GM23338 (cell line): ENCODE measurements at regions not wholly inside any gene's neighbourhood (a gene's known extent, or its start where the extent isn't known, plus 50 kb on each side); places are given as distances from the start of the nearest gene placed in this dataset.

Source experiments
- ATAC-seq: fragments of 200-7000 bp; cut with Tn5 transposase; 3 replicates; pipeline ENCODE4 v1.9.1; 2020
- DNase-seq: peaks from one replicate; pipeline ENCODE4 v3.0.0-alpha.2; 2015; ENCODE audit warnings: low spot score
- H2AFZ ChIP-seq: fragments of 200-600 bp; sonication (generic); 2 replicates; pipeline ENCODE4 v1.8.0; 2016; ENCODE audit warnings: antibody characterized with exemption, mild to moderate bottlenecking, moderate library complexity
- H3F3A ChIP-seq: fragments of 200-600 bp; sonication (generic); replicated peaks from 2 replicates; pipeline ENCODE4 v1.8.0; 2017; ENCODE audit warnings: antibody characterized with exemption, mixed run types, low read depth
- H3K27ac ChIP-seq: fragments of 200-600 bp; sonication (generic); 2 replicates; pipeline ENCODE4 v1.6.1; 2016; ENCODE audit warnings: low read depth
- H3K27me3 ChIP-seq: fragments of 200-600 bp; sonication (generic); 2 replicates; pipeline ENCODE4 v1.8.0; 2016; ENCODE audit warnings: mild to moderate bottlenecking, mixed run types, moderate library complexity; ENCODE audit not compliant: insufficient read depth
- H3K36me3 ChIP-seq: fragments of 200-600 bp; sonication (generic); 2 replicates; pipeline ENCODE4 v1.8.0; 2016; ENCODE audit warnings: mild to moderate bottlenecking; ENCODE audit not compliant: insufficient read depth
- H3K4me1 ChIP-seq: fragments of 200-600 bp; sonication (generic); 2 replicates; pipeline ENCODE4 v1.8.0; 2016; ENCODE audit warnings: mild to moderate bottlenecking, moderate library complexity; ENCODE audit not compliant: insufficient read depth
- H3K4me2 ChIP-seq: fragments of 200-600 bp; sonication (generic); 2 replicates; pipeline ENCODE4 v1.7.1; 2017; ENCODE audit warnings: mixed run types
- H3K4me3 ChIP-seq: fragments of 200-600 bp; sonication (generic); 2 replicates; pipeline ENCODE4 v1.6.1; 2016; ENCODE audit warnings: mixed run types
- H3K79me2 ChIP-seq: fragments of 200-600 bp; sonication (generic); replicated peaks from 2 replicates; pipeline ENCODE4 v1.8.0; 2017; ENCODE audit warnings: mild to moderate bottlenecking; ENCODE audit not compliant: insufficient read depth
- H3K9me2 ChIP-seq: fragments of 200-600 bp; sonication (generic); 2 replicates; pipeline ENCODE4 v1.8.0; 2017; ENCODE audit not compliant: insufficient read depth
- H4K20me1 ChIP-seq: fragments of 200-600 bp; sonication (generic); replicated peaks from 2 replicates; pipeline ENCODE4 v1.8.0; 2017; ENCODE audit warnings: mild to moderate bottlenecking; ENCODE audit not compliant: insufficient read depth
- H3K27ac Mint-ChIP-seq: 2 replicates; pipeline ENCODE4 v1.8.0; 2020; ENCODE audit warnings: inconsistent platforms, mild to moderate bottlenecking, moderate library complexity, mixed read lengths
- H3K27me3 Mint-ChIP-seq: 3 replicates; pipeline ENCODE4 v1.8.0; 2022; ENCODE audit warnings: low read depth, mild to moderate bottlenecking, moderate library complexity, mixed read lengths, inconsistent platforms; ENCODE audit not compliant: insufficient read depth, poor library complexity
- H3K36me3 Mint-ChIP-seq: 3 replicates; pipeline ENCODE4 v1.8.0; 2021; ENCODE audit warnings: low read depth, mild to moderate bottlenecking, inconsistent platforms, moderate library complexity, mixed read lengths
- H3K4me1 Mint-ChIP-seq: 3 replicates; pipeline ENCODE4 v1.8.0; 2020; ENCODE audit warnings: mild to moderate bottlenecking, inconsistent platforms, mixed read lengths
- H3K4me3 Mint-ChIP-seq: 3 replicates; pipeline ENCODE4 v1.8.0; 2021; ENCODE audit warnings: moderate library complexity, mild to moderate bottlenecking, inconsistent platforms, mixed read lengths
- H3K9me3 Mint-ChIP-seq: 3 replicates; pipeline ENCODE4 v1.8.0; 2020; ENCODE audit warnings: moderate library complexity, mild to moderate bottlenecking, inconsistent platforms, mixed read lengths
- CREB1 ChIP-seq: fragments of 250-450 bp; sonication (Bioruptor Pico); IDR thresholded peaks from 2 replicates; pipeline ENCODE4 v1.5.0; 2020; ENCODE audit warnings: low read depth, mild to moderate bottlenecking, moderate library complexity
- EZH2 ChIP-seq: fragments of 200-600 bp; sonication (generic); IDR thresholded peaks from one replicate; pipeline ENCODE4 v1.8.0; 2017; ENCODE audit warnings: antibody characterized with exemption, mild to moderate bottlenecking, low read depth; ENCODE audit not compliant: unreplicated experiment
- EZH2phosphoT487 ChIP-seq: fragments of 200-600 bp; sonication (generic); IDR thresholded peaks from one replicate; pipeline ENCODE4 v1.8.1; 2018; ENCODE audit warnings: antibody characterized with exemption; ENCODE audit not compliant: unreplicated experiment
- JUNB ChIP-seq: IDR thresholded peaks from one replicate; pipeline ENCODE4 v1.6.1; 2016; ENCODE audit warnings: antibody characterized with exemption; ENCODE audit not compliant: unreplicated experiment
- ZNF114 ChIP-seq: fragments of 250-450 bp; sonication (Bioruptor Pico); IDR thresholded peaks from 2 replicates; pipeline ENCODE4 v1.5.0; 2020; ENCODE audit warnings: mild to moderate bottlenecking, moderate library complexity
- ZNF462 ChIP-seq: fragments of 250-450 bp; sonication (Bioruptor Pico); IDR thresholded peaks from 2 replicates; pipeline ENCODE4 v1.5.0; 2020; ENCODE audit warnings: mild to moderate bottlenecking, moderate library complexity
- TF ChIP-seq, protein P1 (sequence below), 2 experiments: fragments of 200-600 bp in 1 of 2; sonication (generic) in 1 of 2; conservative IDR thresholded peaks; 2 replicates each; pipeline versions ENCODE4 v1.5.1 to v1.6.1; 2016 to 2017; ENCODE audit warnings: antibody characterized with exemption in 2 of 2, low read depth in 2 of 2, mild to moderate bottlenecking in 2 of 2, moderate library complexity in 1 of 2

DNA sequence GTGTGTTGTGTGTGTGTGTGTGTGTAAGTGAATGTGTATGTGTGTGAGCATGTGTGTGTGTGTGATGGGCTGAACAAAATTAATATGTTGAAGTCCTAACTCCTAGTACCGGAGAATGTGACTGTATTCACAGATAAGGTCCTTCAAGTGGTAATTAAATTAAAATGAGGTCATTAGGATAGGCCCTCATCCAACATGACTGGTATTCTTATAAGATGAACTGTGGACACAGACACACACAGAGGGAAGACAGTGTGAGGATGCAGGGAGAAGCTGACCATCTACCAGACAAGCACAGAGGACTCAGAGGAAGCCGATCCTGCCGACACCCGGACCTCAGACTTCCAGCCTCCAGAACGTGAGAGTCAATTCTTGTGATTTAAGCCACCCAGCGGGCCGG lies 91.2 kb upstream of the PGBD5 start:
- Histone ChIP-seq H3K4me1 (peaks cover 20% of the 10 kb centered on the region), H3K79me2 (no peaks in the 10 kb centered on the region), H2AFZ (peak overlapping the region; percentile 24; the same call in 1 of the 2 replicates), H3F3A (no peaks in the 10 kb centered on the region), H3K27me3 (no peaks in the 10 kb centered on the region), H3K4me2 (no peak overlapping the region), H3K36me3 (no peaks in the 10 kb centered on the region), H3K4me3 (no peak overlapping the region), H4K20me1 (no peaks in the 10 kb centered on the region), H3K27ac (no peak overlapping the region; the same call in 1 of the 2 replicates), H3K9me2 (no peaks in the 10 kb centered on the region)
- Mint-ChIP-seq H3K36me3 (no peaks in the 10 kb centered on the region; the same call in 2 of the 3 replicates), H3K9me3 (peaks cover 14% of the 10 kb centered on the region; the same call in 2 of the 3 replicates), H3K4me3 (no peak overlapping the region), H3K27me3 (peaks cover 4% of the 10 kb centered on the region), H3K27ac (no peak overlapping the region), H3K4me1 (peaks cover 52% of the 10 kb centered on the region)
- DNase-seq = no peak
- no peak for TF ChIP-seq ZNF114 (CRISPR knock-in tag)
- TF ChIP-seq, protein P1, sequence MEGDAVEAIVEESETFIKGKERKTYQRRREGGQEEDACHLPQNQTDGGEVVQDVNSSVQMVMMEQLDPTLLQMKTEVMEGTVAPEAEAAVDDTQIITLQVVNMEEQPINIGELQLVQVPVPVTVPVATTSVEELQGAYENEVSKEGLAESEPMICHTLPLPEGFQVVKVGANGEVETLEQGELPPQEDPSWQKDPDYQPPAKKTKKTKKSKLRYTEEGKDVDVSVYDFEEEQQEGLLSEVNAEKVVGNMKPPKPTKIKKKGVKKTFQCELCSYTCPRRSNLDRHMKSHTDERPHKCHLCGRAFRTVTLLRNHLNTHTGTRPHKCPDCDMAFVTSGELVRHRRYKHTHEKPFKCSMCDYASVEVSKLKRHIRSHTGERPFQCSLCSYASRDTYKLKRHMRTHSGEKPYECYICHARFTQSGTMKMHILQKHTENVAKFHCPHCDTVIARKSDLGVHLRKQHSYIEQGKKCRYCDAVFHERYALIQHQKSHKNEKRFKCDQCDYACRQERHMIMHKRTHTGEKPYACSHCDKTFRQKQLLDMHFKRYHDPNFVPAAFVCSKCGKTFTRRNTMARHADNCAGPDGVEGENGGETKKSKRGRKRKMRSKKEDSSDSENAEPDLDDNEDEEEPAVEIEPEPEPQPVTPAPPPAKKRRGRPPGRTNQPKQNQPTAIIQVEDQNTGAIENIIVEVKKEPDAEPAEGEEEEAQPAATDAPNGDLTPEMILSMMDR (conservative IDR thresholded peaks at IDR 0.05; ENCODE audit: low read depth in 2 of 2) = no peak
- no peak for TF ChIP-seq JUNB
- TF ChIP-seq EZH2 = no peak
- TF ChIP-seq ZNF462 (CRISPR knock-in tag) = no peak
- TF ChIP-seq EZH2phosphoT487 = no peak
- TF ChIP-seq CREB1 = no peak
- no peak for ATAC-seq
